ENCODE measurements at regions not wholly inside any gene's neighbourhood (a gene's known extent, or its start where the extent isn't known, plus 50 kb on each side); places are given as distances from the start of the nearest gene placed in this dataset.
"Not testable (repeated sequence)": the region's sequence is repeated elsewhere in the genome, so short reads cannot be mapped to it uniquely, and the experiment has no call there.

GRCh38 chrX:91500499-91500898, 65.9 kb downstream of the PABPC5 start:
- H3K36me3 ChIP-seq (ENCODE audit: control insufficient read depth in 2 of 3, insufficient read depth in 3 of 3, low read length in 3 of 3); H3K9ac ChIP-seq (ENCODE audit: low read length in 3 of 3); H3K4me1 ChIP-seq (ENCODE audit: control insufficient read depth in 2 of 3, insufficient read depth in 2 of 3, low read depth in 1 of 3, low read length in 3 of 3); H3K27ac ChIP-seq (ENCODE audit: low read depth in 2 of 2, low read length in 2 of 2); H3K27me3 ChIP-seq (ENCODE audit: control insufficient read depth, insufficient read depth, low read length); H3K9me3 ChIP-seq (ENCODE audit: control insufficient read depth in 2 of 3, insufficient read depth in 1 of 3, low read length in 3 of 3); FAIRE-seq; intact Hi-C loops (cut with DNase I); H3K4me3 ChIP-seq (ENCODE audit: low read length in 3 of 3): not testable (repeated sequence)
- peak in 3 of 5 donors; percentile 0 to 8 (median 0) for DNase-seq

- H3K36me3 ChIP-seq (ENCODE audit: control insufficient read depth in 2 of 3, insufficient read depth in 3 of 3, low read length in 3 of 3); H3K4me1 ChIP-seq (ENCODE audit: control insufficient read depth in 2 of 3, insufficient read depth in 2 of 3, low read depth in 1 of 3, low read length in 3 of 3); FAIRE-seq; intact Hi-C loops (cut with DNase I); DNase-seq; H3K9me3 ChIP-seq (ENCODE audit: control insufficient read depth in 2 of 3, insufficient read depth in 1 of 3, low read length in 3 of 3); H3K9ac ChIP-seq (ENCODE audit: low read length in 3 of 3); H3K27ac ChIP-seq (ENCODE audit: low read depth in 2 of 2, low read length in 2 of 2); H3K4me3 ChIP-seq (ENCODE audit: low read length in 3 of 3); H3K27me3 ChIP-seq (ENCODE audit: control insufficient read depth, insufficient read depth, low read length): not testable (repeated sequence)
Observed at GRCh38 chrX:91530209-91530608, 95.6 kb downstream of the PABPC5 start.

- intact Hi-C loops (cut with DNase I); H3K4me3 ChIP-seq (ENCODE audit: low read length in 3 of 3); H3K27ac ChIP-seq (ENCODE audit: low read depth in 2 of 2, low read length in 2 of 2); FAIRE-seq; DNase-seq; H3K27me3 ChIP-seq (ENCODE audit: control insufficient read depth, insufficient read depth, low read length); H3K36me3 ChIP-seq (ENCODE audit: control insufficient read depth in 2 of 3, insufficient read depth in 3 of 3, low read length in 3 of 3); H3K9ac ChIP-seq (ENCODE audit: low read length in 3 of 3); H3K9me3 ChIP-seq (ENCODE audit: control insufficient read depth in 2 of 3, insufficient read depth in 1 of 3, low read length in 3 of 3); H3K4me1 ChIP-seq (ENCODE audit: control insufficient read depth in 2 of 3, insufficient read depth in 2 of 3, low read depth in 1 of 3, low read length in 3 of 3): not testable (repeated sequence)
Observed at GRCh38 chrX:91563127-91563526, 128.5 kb downstream of the PABPC5 start.

Measured in kidney (tissue), 10 donors.